Epithelial cell of proximal tubule (primary cell): ENCODE measurements at regions not wholly inside any gene's neighbourhood (a gene's known extent, or its start where the extent isn't known, plus 50 kb on each side); places are given as distances from the start of the nearest gene placed in this dataset.
"Not testable (repeated sequence)": the region's sequence is repeated elsewhere in the genome, so short reads cannot be mapped to it uniquely, and the experiment has no call there.

Experiments used
- DNase-seq: peaks from one replicate; pipeline ENCODE4 v3.0.0-alpha.2; 2011; ENCODE audit warnings: low read depth
- H3K4me3 ChIP-seq: 2 replicates; pipeline ENCODE4 v1.5.1; 2011; ENCODE audit warnings: low read depth, mild to moderate bottlenecking, low read length
- CTCF ChIP-seq: conservative IDR thresholded peaks from 2 replicates; pipeline ENCODE4 v1.5.1; 2012; ENCODE audit warnings: low read depth, mild to moderate bottlenecking, low read length

GRCh38 chr6:48378884-48379407, 267.9 kb upstream of the PTCHD4 start:
- no peak overlapping the region for H3K4me3 ChIP-seq
- DNase-seq = no peak
- no peak for TF ChIP-seq CTCF

- no peak overlapping the region for H3K4me3 ChIP-seq
- DNase-seq = no peak
- TF ChIP-seq CTCF = no peak
Observed at GRCh38 chr6:48377115-48377514, 266.1 kb upstream of the PTCHD4 start.

GRCh38 chr6:48371226-48371625, 260.2 kb upstream of the PTCHD4 start:
- not testable (repeated sequence) for H3K4me3 ChIP-seq, DNase-seq

GRCh38 chr6:48369100-48369499, 258.1 kb upstream of the PTCHD4 start:
- no peak for DNase-seq
- no peak overlapping the region for H3K4me3 ChIP-seq
- TF ChIP-seq CTCF = no peak

GRCh38 chr6:48325701-48326100, 214.7 kb upstream of the PTCHD4 start:
- no peak for TF ChIP-seq CTCF
- H3K4me3 ChIP-seq = no peak overlapping the region
- peak; percentile 9 for DNase-seq

GRCh38 chr6:48318670-48319069, 207.7 kb upstream of the PTCHD4 start:
- DNase-seq = no peak
- TF ChIP-seq CTCF = no peak
- no peak overlapping the region for H3K4me3 ChIP-seq

GRCh38 chr6:48315915-48316314, 204.9 kb upstream of the PTCHD4 start:
- no peak for DNase-seq
- TF ChIP-seq CTCF = no peak
- no peak overlapping the region for H3K4me3 ChIP-seq
